D721Med (cell line): ENCODE measurements at regions not wholly inside any gene's neighbourhood (a gene's known extent, or its start where the extent isn't known, plus 50 kb on each side); places are given as distances from the start of the nearest gene placed in this dataset.

Source experiments
- DNase-seq: peaks from one replicate; pipeline ENCODE4 v3.0.0; 2011; ENCODE audit warnings: low spot score; ENCODE audit not compliant: insufficient read length
- FAIRE-seq: peaks from 2 replicates; lab custom pipeline; 2011; peaks lifted over from hg19 to GRCh38; lab: Jason Lieb, UNC
- TF ChIP-seq, protein P1 (sequence below): IDR thresholded peaks from 2 replicates; pipeline ENCODE4 v1.5.1; 2012; ENCODE audit warnings: mild to moderate bottlenecking, control low read depth; ENCODE audit not compliant: insufficient read depth; ENCODE audit errors: missing control alignments

DNA sequence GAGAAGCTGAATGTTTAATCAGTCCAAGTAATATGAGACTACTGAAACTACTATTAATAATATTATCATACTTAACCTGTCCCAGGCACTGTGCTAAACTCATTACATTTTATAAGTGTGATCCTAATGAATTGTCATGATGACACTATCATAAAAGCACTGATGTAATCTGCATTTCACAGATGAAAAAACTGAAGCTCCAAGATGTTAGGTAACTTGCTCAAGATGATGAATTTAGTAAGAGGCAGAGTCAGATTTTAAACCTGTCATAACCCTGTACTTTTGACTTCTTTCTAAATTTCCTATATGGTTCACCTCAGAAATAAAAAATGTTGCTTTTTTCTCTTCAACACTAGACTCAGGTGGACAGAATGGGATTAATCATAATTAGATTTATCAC lies 237.6 kb downstream of the ALDH8A1 start:
- FAIRE-seq: no peak
- no peak for DNase-seq
- TF ChIP-seq, protein P1, sequence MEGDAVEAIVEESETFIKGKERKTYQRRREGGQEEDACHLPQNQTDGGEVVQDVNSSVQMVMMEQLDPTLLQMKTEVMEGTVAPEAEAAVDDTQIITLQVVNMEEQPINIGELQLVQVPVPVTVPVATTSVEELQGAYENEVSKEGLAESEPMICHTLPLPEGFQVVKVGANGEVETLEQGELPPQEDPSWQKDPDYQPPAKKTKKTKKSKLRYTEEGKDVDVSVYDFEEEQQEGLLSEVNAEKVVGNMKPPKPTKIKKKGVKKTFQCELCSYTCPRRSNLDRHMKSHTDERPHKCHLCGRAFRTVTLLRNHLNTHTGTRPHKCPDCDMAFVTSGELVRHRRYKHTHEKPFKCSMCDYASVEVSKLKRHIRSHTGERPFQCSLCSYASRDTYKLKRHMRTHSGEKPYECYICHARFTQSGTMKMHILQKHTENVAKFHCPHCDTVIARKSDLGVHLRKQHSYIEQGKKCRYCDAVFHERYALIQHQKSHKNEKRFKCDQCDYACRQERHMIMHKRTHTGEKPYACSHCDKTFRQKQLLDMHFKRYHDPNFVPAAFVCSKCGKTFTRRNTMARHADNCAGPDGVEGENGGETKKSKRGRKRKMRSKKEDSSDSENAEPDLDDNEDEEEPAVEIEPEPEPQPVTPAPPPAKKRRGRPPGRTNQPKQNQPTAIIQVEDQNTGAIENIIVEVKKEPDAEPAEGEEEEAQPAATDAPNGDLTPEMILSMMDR: no peak

DNA sequence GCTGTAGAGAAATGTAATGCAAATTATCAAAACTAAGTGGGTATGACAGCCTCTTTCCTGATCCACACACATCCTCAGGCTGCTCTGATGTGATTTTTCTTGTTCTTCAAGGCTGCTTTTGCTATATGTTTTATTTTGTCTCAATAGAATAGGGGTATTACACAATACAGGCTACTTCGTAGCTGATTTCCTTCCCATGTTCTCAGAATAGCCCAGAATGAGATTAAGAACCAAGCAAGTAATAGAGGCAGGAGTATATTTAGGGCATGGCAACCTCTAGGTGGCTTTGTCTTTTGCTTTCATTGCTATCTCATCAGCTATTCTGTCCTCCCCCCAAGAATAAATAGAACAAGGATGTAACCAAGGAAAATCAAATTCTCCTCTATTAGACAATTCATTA lies 241.8 kb downstream of the ALDH8A1 start:
- FAIRE-seq (no peak), DNase-seq (no peak)

DNA sequence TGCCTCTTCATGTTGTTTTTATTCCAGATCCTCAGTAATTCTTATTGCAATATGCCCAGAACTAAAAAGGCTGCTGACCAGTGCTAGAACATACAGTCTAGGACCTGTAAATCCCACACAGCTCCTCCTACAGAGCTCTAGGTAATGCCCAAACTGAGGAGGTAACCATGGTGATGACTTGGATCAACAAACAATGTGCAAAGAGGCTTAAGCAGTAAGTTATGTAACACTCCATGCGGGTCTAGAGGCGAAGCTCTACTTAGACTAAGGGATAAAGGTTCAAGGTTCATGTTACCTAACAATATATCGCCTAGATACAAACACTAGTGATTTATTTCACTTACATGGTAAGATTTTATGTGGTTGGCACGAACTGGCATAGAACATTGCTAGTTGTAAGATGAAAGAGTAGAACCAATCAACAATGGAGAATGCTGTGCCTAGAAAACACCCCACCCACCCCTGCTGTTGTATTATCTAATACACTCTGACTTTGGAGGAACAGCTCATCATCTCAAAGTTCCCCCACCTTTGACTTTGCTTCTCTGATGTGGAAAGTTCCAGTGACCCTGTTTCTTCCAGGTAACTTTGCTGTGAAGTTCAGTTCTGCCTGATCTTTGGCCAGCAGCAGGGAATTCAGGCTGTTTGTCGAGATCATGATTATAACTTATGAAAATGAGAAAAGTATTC lies 242.4 kb downstream of the ALDH8A1 start:
- FAIRE-seq (no peak), DNase-seq (no peak)
- TF ChIP-seq, protein P1: no peak

More for the DNA sequence above, 241.8 kb downstream of the ALDH8A1 start:
- TF ChIP-seq, protein P1: no peak

DNA sequence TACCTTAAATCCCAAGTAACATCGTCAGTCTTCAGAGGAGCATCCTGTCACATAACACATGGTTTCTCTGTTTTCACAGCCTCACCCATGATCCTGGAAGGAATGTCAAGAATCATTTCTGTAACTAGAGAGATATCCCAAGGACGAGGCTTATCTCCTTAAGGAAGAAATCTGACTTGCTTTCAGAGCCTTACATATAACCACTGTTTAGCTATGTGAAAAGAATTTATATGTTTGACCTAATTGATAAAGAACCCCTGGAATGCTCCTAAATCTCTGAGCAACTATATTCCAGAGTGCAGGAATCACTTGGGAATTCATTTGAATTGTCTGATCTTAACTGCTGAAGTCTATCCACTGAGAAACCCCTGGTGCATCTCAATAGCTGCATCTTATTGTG lies 243.1 kb downstream of the ALDH8A1 start:
- FAIRE-seq: no peak
- no peak for DNase-seq
- TF ChIP-seq, protein P1: no peak

DNA sequence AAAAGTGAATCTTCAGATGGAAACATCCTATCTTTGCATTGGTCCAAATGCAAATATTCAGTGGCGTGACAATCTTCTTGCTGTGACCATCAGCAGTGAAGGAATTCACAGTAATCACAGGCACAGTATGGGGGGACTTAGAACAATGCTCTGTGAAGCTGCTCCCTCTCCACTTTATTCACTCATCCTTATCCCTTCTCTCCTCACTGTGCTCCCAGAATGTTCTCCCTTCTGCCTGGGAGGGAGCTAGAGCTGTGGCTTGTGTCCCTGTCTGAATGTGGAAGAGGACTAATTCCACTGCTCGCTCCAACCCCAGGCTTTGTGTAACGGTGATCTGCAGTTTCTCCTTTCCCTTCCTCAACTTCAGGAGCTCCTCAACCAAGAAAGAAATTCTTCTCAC lies 243.7 kb downstream of the ALDH8A1 start:
- TF ChIP-seq, protein P1: no peak
- FAIRE-seq (no peak), DNase-seq (no peak)

DNA sequence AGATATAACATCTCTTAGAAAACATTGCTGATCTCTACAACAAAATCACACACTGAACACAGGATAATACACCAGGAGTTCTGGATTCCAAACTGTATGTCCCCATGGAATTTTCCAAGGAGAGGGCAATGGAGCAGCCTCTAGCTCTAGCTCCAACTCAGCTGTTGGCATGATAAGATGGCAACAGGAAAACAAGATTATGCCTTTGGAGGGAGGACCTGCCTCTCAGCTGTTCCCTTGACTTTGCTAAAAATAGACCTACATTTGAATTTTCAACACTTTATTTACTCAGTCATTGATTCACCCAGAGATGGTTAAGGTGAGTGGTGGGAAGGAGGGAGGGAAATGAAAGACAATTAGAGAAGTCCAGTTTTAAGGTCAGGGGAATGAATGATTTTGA lies 246.7 kb downstream of the ALDH8A1 start:
- no peak for DNase-seq
- no peak for FAIRE-seq
- TF ChIP-seq, protein P1: no peak

DNA sequence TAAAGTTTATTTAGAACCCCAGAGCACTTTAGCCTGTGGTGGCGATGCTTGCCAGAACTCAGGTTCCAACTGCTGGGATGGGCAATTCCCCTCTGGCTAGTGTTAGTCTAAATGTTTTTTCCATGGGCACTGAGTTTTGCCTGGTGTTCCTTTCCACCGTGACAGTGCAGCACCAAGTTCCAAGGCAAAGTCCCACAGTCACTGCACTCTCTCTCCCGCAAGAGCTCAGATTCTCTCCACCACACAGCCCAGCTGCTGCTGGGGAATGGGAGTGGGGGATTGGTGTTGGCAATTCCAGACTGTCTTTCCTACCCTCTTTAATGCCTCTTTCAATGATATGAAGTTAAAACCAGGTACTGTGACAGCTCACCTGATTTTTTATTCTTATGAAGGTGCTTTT lies 247.6 kb downstream of the ALDH8A1 start:
- TF ChIP-seq, protein P1: no peak
- no peak for FAIRE-seq

More for the DNA sequence above, 247.6 kb downstream of the ALDH8A1 start:
- no peak for DNase-seq
